Fibroblast of villous mesenchyme (primary cell): ENCODE measurements at regions not wholly inside any gene's neighbourhood (a gene's known extent, or its start where the extent isn't known, plus 50 kb on each side); places are given as distances from the start of the nearest gene placed in this dataset.

Experiments used
- DNase-seq: peaks from one replicate; pipeline ENCODE4 v3.0.0-alpha.2; 2010; ENCODE audit warnings: low read depth
- H3K4me3 ChIP-seq: 2 replicates; pipeline ENCODE4 v1.5.1; 2011; ENCODE audit warnings: low read depth, mild to moderate bottlenecking, low read length
- CTCF ChIP-seq: IDR thresholded peaks from 2 replicates; pipeline ENCODE4 v1.5.1; 2012; ENCODE audit warnings: low read depth, mild to moderate bottlenecking, low read length; ENCODE audit not compliant: insufficient read depth

GRCh38 chr9:109888695-109889094 is 108.7 kb downstream of the PALM2AKAP2 start:
- no peak for DNase-seq
- H3K4me3 ChIP-seq = no peak overlapping the region
- TF ChIP-seq CTCF = no peak

- TF ChIP-seq CTCF = no peak
- no peak overlapping the region for H3K4me3 ChIP-seq
- DNase-seq = no peak
Observed at GRCh38 chr9:109889456-109889855, 109.5 kb downstream of the PALM2AKAP2 start.

GRCh38 chr9:109893241-109893640 is 113.2 kb downstream of the PALM2AKAP2 start:
- no peak overlapping the region for H3K4me3 ChIP-seq
- TF ChIP-seq CTCF = no peak
- no peak for DNase-seq

- H3K4me3 ChIP-seq = no peak overlapping the region
- DNase-seq = no peak
- TF ChIP-seq CTCF = no peak
Observed at GRCh38 chr9:109894473-109894872, 114.5 kb downstream of the PALM2AKAP2 start.

GRCh38 chr9:109894921-109895758 is 115.1 kb downstream of the PALM2AKAP2 start:
- TF ChIP-seq CTCF = no peak
- peak; percentile 17 for DNase-seq
- no peak overlapping the region for H3K4me3 ChIP-seq

- H3K4me3 ChIP-seq = no peak overlapping the region
- DNase-seq = peak; percentile 77
- TF ChIP-seq CTCF = no peak
Observed at GRCh38 chr9:109901201-109901600, 121.2 kb downstream of the PALM2AKAP2 start.
